ENCODE measurements at regions not wholly inside any gene's neighbourhood (a gene's known extent, or its start where the extent isn't known, plus 50 kb on each side); places are given as distances from the start of the nearest gene placed in this dataset.

DNA sequence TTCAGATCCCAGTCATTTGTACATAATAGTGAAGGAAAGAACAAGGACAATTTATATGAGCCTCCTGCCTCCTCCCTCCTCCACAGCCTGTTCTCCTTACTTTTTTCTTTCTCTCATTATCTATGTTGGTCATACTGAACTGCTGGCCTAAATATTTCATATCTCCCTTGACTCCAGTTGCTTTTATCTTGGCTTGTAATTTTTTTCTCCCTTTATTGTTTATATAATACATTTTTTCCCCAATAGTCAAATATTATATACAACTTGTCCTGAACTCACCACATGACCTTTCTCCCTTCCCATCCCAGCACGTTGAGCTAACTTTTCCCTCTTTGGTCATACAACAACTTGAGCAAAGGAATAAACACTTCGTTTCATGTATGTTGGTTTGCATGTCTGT lies 752.1 kb downstream of the LTN1 start:
- TF ChIP-seq, protein P1, sequence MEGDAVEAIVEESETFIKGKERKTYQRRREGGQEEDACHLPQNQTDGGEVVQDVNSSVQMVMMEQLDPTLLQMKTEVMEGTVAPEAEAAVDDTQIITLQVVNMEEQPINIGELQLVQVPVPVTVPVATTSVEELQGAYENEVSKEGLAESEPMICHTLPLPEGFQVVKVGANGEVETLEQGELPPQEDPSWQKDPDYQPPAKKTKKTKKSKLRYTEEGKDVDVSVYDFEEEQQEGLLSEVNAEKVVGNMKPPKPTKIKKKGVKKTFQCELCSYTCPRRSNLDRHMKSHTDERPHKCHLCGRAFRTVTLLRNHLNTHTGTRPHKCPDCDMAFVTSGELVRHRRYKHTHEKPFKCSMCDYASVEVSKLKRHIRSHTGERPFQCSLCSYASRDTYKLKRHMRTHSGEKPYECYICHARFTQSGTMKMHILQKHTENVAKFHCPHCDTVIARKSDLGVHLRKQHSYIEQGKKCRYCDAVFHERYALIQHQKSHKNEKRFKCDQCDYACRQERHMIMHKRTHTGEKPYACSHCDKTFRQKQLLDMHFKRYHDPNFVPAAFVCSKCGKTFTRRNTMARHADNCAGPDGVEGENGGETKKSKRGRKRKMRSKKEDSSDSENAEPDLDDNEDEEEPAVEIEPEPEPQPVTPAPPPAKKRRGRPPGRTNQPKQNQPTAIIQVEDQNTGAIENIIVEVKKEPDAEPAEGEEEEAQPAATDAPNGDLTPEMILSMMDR (IDR thresholded peaks at IDR 0.05; ENCODE audit: insufficient read depth, missing control alignments): no peak
- DNase-seq (ENCODE audit: insufficient read length, low spot score): no peak
- no peak for FAIRE-seq

DNA sequence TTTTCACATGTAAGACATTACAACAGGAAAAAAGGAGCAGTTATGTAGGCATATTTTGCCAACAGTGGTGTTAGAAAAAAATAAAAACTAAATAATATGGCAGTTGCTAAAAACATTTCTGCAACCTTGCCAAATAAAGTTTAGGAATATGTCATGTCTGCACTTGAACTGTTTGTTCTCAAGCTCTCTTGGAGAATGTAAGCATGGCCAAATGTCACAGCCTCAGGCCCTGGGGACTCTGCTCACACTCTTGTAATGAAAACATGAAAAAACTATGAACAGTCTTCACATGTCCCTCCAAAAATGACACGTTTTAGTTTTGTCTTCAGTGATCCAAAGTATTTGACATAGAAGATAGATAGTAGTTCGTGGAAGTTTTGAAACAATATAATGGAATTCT lies 753.3 kb downstream of the LTN1 start:
- FAIRE-seq: no peak
- TF ChIP-seq, protein P1 (IDR thresholded peaks at IDR 0.05; ENCODE audit: insufficient read depth, missing control alignments): no peak
- DNase-seq (ENCODE audit: insufficient read length, low spot score): no peak

DNA sequence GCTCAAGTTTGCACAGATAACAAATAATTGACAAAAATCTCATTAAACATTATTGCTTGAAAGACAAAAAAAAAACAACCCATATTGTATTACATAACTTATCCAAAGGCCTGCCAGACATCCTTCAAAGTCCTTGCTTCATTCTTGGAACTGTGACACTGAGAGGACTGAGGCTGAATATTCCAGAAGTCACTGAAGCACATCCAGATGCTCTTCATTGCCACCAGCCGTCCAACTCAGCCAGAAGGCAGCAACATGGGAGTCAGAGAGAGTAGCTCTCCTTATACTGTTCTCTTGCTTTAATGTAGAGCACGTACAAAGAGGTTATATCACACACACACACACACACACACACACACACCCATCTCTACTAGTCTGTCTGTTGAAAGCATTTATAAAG lies 755.0 kb downstream of the LTN1 start:
- no peak for FAIRE-seq
- TF ChIP-seq, protein P1 (IDR thresholded peaks at IDR 0.05; ENCODE audit: insufficient read depth, missing control alignments): no peak
- no peak for DNase-seq (ENCODE audit: insufficient read length, low spot score)

DNA sequence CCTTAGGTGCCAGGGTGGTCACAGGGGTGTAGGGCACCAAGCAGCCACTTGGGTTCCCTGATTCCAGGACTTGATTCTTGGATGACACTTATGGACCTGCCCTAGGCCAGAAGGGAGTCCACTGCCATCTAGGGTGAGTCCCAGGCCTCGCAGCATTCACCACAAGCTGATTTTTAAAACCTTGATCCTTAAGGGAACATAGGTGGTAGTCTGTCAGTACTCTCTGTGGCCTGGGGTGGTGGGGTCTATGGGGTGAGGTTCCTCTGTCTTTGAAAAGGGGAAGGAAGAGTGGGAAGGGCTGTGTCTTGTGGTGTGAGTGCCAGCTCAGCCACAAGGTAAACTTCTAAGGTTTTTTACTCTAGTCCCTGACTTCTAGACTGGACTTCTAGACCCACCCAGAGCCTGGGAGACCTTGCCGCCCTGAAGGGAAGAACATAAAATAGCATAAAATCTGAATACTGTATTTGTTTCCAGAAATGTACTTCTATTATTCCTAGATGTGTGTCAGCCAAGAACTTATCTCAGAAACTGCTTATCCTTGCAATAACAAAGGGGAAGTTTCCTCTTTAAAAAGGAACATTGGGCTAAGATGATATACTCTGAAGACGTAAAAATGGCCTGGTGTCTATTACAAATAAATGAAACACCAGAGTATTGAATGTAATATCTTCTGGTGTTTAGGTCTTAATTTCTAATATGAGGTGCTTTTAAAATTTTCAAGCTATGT lies 757.3 kb downstream of the LTN1 start:
- DNase-seq (ENCODE audit: insufficient read length, low spot score) (no peak), FAIRE-seq (no peak)
- TF ChIP-seq, protein P1 (IDR thresholded peaks at IDR 0.05; ENCODE audit: insufficient read depth, missing control alignments): no peak

DNA sequence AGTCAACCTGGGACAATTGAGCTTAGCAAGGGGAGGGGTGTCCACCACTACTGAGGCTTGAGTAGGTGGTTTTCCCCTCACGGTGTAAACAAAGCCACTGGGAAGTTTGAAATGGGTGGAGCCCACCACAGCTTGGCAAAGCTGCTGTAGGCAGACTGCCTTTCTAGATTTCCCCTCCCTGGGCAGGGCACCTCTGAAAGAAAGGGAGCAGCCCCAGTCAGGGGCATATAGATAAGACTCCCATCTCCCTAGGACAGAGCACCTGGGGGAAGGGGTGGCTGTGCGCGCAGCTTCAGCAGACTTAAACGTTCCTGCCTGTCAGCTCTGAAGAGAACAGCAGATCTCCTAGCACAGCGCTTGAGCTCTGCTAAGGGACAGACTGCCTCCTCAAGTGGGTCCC lies 758.4 kb downstream of the LTN1 start:
- TF ChIP-seq, protein P1 (IDR thresholded peaks at IDR 0.05; ENCODE audit: insufficient read depth, missing control alignments): no peak
- DNase-seq (ENCODE audit: insufficient read length, low spot score): no peak

DNA sequence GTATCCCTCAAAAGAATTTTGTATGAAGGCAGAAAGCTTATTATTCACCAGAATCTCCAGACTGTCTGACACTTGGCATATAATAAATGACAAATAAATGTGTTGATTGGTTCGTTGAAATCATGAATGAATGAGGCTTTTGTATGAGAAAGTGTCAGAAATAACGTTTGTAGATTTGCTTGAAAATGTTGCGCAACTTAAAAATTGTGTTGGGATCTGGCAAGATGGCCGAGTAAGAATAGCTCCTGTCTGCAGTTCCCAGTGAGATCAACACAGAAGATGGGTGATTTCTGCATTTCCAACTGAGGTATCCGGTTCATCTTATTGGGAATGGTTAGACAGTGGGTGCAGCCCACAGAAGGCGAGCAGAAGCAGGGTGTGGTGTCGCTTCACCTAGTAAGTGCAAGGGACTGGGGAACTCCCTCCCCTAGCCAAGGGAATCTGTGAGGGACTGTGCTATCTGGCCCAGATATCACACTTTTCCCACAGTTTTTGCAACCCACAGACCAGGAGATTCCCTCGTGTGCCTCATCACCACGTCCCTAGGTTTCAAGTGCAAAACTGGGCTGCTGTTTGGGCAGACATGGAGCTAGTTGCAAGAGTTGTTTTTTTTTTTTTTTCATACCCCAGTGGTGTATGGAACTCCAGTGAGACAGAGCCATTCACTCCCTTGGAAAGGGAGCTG lies 759.0 kb downstream of the LTN1 start:
- DNase-seq (ENCODE audit: insufficient read length, low spot score) (no peak), FAIRE-seq (no peak)
- TF ChIP-seq, protein P1 (IDR thresholded peaks at IDR 0.05; ENCODE audit: insufficient read depth, missing control alignments): no peak

More for the DNA sequence above, 758.4 kb downstream of the LTN1 start:
- FAIRE-seq: no peak

DNA sequence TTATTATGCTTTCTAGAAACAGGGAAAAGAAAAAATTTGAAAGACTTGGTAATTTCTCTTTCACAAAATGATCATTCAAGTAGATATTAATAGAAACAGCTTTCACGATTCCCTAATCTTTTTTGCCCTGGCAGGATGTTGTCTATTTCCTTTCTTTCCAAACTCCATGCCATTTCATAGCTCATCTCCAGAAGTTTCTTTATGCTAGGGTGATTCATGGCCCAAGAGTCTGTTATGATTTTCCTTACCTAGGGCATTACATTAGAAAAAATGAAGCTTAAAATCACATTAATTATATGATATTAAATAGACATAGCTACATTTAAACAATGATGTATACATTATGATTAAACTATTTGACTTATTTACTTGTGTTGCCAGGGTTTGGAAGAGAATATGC lies 762.1 kb downstream of the LTN1 start:
- FAIRE-seq: no peak
- TF ChIP-seq, protein P1 (IDR thresholded peaks at IDR 0.05; ENCODE audit: insufficient read depth, missing control alignments): no peak

More for the DNA sequence above, 762.1 kb downstream of the LTN1 start:
- no peak for DNase-seq (ENCODE audit: insufficient read length, low spot score)

Data from D721Med (cell line).